HCEC 1CT (cell line): ENCODE measurements at regions not wholly inside any gene's neighbourhood (a gene's known extent, or its start where the extent isn't known, plus 50 kb on each side); places are given as distances from the start of the nearest gene placed in this dataset.
"Not testable (repeated sequence)": the region's sequence is repeated elsewhere in the genome, so short reads cannot be mapped to it uniquely, and the experiment has no call there.

ENCODE experiments used
- DNase-seq: peaks from one replicate; pipeline ENCODE4 v3.0.0-alpha.2; 2017

- no peak for DNase-seq
Observed at GRCh38 chr5:12645582-12645981, 741.3 kb upstream of the CTNND2 start.

- DNase-seq: no peak
Observed at GRCh38 chr5:12636209-12636608, 732.0 kb upstream of the CTNND2 start.

GRCh38 chr5:12626556-12626955 is 722.3 kb upstream of the CTNND2 start:
- DNase-seq: no peak

GRCh38 chr5:12625667-12626263 is 721.5 kb upstream of the CTNND2 start:
- DNase-seq: no peak

GRCh38 chr5:12624776-12625560 is 720.7 kb upstream of the CTNND2 start:
- no peak for DNase-seq

GRCh38 chr5:12623408-12623807 is 719.2 kb upstream of the CTNND2 start:
- DNase-seq: no peak

- DNase-seq: no peak
Observed at GRCh38 chr5:12616093-12616492, 711.8 kb upstream of the CTNND2 start.

- DNase-seq: no peak
Observed at GRCh38 chr5:12615141-12615820, 711.0 kb upstream of the CTNND2 start.

GRCh38 chr5:12614608-12615007 is 710.4 kb upstream of the CTNND2 start:
- no peak for DNase-seq

- DNase-seq: no peak
Observed at GRCh38 chr5:12611132-12611531, 706.9 kb upstream of the CTNND2 start.

GRCh38 chr5:12607817-12608216 is 703.6 kb upstream of the CTNND2 start:
- not testable (repeated sequence) for DNase-seq

GRCh38 chr5:12592228-12592627 is 688.0 kb upstream of the CTNND2 start:
- DNase-seq: no peak

GRCh38 chr5:12586406-12586805 is 682.2 kb upstream of the CTNND2 start:
- DNase-seq: no peak

- not testable (repeated sequence) for DNase-seq
Observed at GRCh38 chr5:12578803-12579202, 674.6 kb upstream of the CTNND2 start.

- DNase-seq: not testable (repeated sequence)
Observed at GRCh38 chr5:12576953-12577352, 672.7 kb upstream of the CTNND2 start.

- DNase-seq: not testable (repeated sequence)
Observed at GRCh38 chr5:12574298-12575093, 670.2 kb upstream of the CTNND2 start.

- not testable (repeated sequence) for DNase-seq
Observed at GRCh38 chr5:12573916-12574297, 669.7 kb upstream of the CTNND2 start.

- DNase-seq: no peak
Observed at GRCh38 chr5:12570688-12571087, 666.4 kb upstream of the CTNND2 start.

- DNase-seq: no peak
Observed at GRCh38 chr5:12566441-12566840, 662.2 kb upstream of the CTNND2 start.

GRCh38 chr5:12557012-12557411 is 652.8 kb upstream of the CTNND2 start:
- no peak for DNase-seq

- no peak for DNase-seq
Observed at GRCh38 chr5:12526113-12526512, 621.9 kb upstream of the CTNND2 start.

GRCh38 chr5:12522116-12522515 is 617.9 kb upstream of the CTNND2 start:
- no peak for DNase-seq

GRCh38 chr5:12504983-12505382 is 600.7 kb upstream of the CTNND2 start:
- not testable (repeated sequence) for DNase-seq
